ENCODE measurements at regions not wholly inside any gene's neighbourhood (a gene's known extent, or its start where the extent isn't known, plus 50 kb on each side); places are given as distances from the start of the nearest gene placed in this dataset.

DNA sequence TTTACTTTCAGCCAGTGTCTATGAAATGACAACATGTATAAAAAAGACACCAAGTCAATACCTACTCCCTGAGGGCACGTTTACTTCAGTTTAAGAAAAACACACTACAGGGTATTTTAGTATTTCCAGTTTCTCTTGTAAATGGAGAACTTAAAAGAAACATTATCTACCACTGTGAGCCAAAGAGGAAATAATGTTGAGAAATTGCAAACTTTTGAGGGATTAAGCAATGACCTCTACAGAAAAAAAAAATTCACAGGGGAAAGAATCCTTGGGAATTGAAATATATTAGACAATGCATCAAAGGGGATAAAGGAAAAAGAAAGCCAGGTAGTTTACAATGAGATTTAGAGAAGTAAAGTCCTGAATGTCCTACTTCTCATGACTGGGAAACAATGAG, 126.0 kb downstream of the KCNJ2 start:
- TF ChIP-seq POLR2A (IDR thresholded peaks at IDR 0.05; ENCODE audit: low read depth, low read length), result no peak
- TF ChIP-seq, protein P1, sequence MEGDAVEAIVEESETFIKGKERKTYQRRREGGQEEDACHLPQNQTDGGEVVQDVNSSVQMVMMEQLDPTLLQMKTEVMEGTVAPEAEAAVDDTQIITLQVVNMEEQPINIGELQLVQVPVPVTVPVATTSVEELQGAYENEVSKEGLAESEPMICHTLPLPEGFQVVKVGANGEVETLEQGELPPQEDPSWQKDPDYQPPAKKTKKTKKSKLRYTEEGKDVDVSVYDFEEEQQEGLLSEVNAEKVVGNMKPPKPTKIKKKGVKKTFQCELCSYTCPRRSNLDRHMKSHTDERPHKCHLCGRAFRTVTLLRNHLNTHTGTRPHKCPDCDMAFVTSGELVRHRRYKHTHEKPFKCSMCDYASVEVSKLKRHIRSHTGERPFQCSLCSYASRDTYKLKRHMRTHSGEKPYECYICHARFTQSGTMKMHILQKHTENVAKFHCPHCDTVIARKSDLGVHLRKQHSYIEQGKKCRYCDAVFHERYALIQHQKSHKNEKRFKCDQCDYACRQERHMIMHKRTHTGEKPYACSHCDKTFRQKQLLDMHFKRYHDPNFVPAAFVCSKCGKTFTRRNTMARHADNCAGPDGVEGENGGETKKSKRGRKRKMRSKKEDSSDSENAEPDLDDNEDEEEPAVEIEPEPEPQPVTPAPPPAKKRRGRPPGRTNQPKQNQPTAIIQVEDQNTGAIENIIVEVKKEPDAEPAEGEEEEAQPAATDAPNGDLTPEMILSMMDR (conservative IDR thresholded peaks at IDR 0.05; ENCODE audit: low read depth, low read length), result no peak
- TF ChIP-seq BHLHE40 (IDR thresholded peaks at IDR 0.05; ENCODE audit: low read depth, low read length), result no peak
- no peak for TF ChIP-seq MAFK (IDR thresholded peaks at IDR 0.05; ENCODE audit: low read depth, low read length)
- TF ChIP-seq MXI1 (IDR thresholded peaks at IDR 0.05; ENCODE audit: borderline replicate concordance, low read depth, low read length), result no peak
- TF ChIP-seq CEBPB (IDR thresholded peaks at IDR 0.05; ENCODE audit: low read depth, low read length), result no peak
- TF ChIP-seq RAD21 (IDR thresholded peaks at IDR 0.05; ENCODE audit: low read length), result no peak
- TF ChIP-seq MAZ (IDR thresholded peaks at IDR 0.05; ENCODE audit: borderline replicate concordance, low read depth, low read length), result no peak

Data from IMR-90 (cell line).